ENCODE measurements at regions not wholly inside any gene's neighbourhood (a gene's known extent, or its start where the extent isn't known, plus 50 kb on each side); places are given as distances from the start of the nearest gene placed in this dataset.

DNA sequence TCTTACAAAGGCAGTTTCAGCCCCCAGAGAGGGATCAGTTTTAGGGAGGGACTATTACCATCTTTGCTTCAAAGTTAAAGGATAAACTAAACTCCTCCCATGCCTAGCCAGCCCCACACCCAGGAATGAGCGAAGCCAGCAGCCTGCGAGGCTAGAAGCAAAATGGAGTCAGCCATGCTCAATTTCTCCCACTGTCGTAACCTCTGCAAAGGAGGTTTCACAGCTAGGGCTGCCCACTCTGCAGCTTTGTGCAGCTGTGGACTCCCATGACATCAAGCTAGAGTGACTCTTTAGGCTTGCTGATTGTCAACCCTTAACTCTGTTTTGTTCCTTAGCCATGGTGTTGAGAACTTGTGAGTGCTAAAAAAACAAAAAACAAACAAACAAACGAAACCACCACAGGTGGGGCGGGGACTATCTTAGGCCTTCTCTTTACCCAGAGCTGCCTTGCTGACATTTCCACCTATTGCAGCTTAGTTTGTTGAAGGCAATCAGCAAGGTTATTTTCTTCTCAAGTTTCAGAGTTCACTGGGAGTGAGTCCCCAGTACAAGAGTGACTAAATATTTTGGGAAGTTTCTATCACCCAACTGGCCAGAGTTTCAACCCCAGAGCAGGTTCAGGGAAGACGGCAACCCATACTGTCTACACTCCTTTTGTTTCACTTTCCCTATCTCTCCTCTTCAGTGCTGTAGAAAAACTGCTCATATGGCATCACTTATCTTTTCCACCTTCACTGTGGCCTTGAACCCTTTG is 592.1 kb downstream of the XIRP2 start:
- H3K79me2 ChIP-seq (ENCODE audit: control insufficient read depth, insufficient read depth, low read length), result no peaks in the 10 kb centered on the region
- H3K9me3 ChIP-seq (ENCODE audit: control extremely low read depth in 1 of 3, control insufficient read depth in 2 of 3, insufficient read depth in 1 of 3, low read length in 2 of 3), result peaks cover 0 to 5% (median 0%) of the 10 kb centered on the region in 3 donors
- intact Hi-C loops (cut with micrococcal nuclease), result no loop called here
- no peak for TF ChIP-seq EZH2 (IDR thresholded peaks at IDR 0.05; ENCODE audit: borderline replicate concordance, insufficient read depth, low read depth, low read length, poor library complexity, severe bottlenecking)
- H2AFZ ChIP-seq (ENCODE audit: insufficient read depth, low read depth, low read length, poor library complexity, severe bottlenecking), result no peak overlapping the region
- WGBS (ENCODE audit: insufficient coverage), result 97% methylated on average over 4 of the region's 6 CpGs
- H3K27ac Mint-ChIP-seq, result no peak overlapping the region
- DNase-seq (no peak), ATAC-seq (ENCODE audit: low read depth) (no peak)
- no peak overlapping the region for H3K4me3 ChIP-seq (ENCODE audit: control extremely low read depth in 1 of 5, extremely low read depth in 1 of 5, insufficient read depth in 1 of 5, low read depth in 2 of 5, low read length in 4 of 5)
- POLR2A ChIA-PET, result no interaction called here
- no peaks in the 10 kb centered on the region for H3K27me3 ChIP-seq (replicated peaks in 1 of 4; ENCODE audit: control extremely low read depth in 1 of 4, control insufficient read depth in 3 of 4, insufficient read depth in 4 of 4, low read length in 3 of 4)
- H3K9ac ChIP-seq (ENCODE audit: low read length), result no peak overlapping the region
- no peaks in the 10 kb centered on the region for H3K4me1 Mint-ChIP-seq
- no peaks in the 10 kb centered on the region for H3K9me3 Mint-ChIP-seq (ENCODE audit: insufficient read depth)
- H3K4me2 ChIP-seq (replicated peaks; ENCODE audit: low read depth, low read length, poor library complexity, severe bottlenecking), result no peak overlapping the region
- CTCF ChIA-PET, result no interaction called here
- H4K20me1 ChIP-seq (ENCODE audit: control insufficient read depth, insufficient read depth, low read length, poor library complexity, severe bottlenecking), result no peaks in the 10 kb centered on the region
- no peak overlapping the region for H3K27ac ChIP-seq (ENCODE audit: low read length in 2 of 2)
- no peaks in the 10 kb centered on the region for H3K36me3 ChIP-seq (replicated peaks in 1 of 2; ENCODE audit: control extremely low read depth in 1 of 2, control insufficient read depth in 1 of 2, extremely low read depth in 1 of 2, insufficient read depth in 2 of 2, low read length in 1 of 2)
- no peaks in the 10 kb centered on the region for H3K4me1 ChIP-seq (ENCODE audit: control insufficient read depth in 2 of 2, insufficient read depth in 2 of 2, low read length in 2 of 2)
- no peak overlapping the region for H3K4me3 Mint-ChIP-seq
- H3K27me3 Mint-ChIP-seq, result no peaks in the 10 kb centered on the region

GRCh38 chr2:167478196-167478595 is 589.9 kb downstream of the XIRP2 start:
- Mint-ChIP-seq H3K4me3 (no peak overlapping the region), H3K9me3 (ENCODE audit: insufficient read depth) (no peaks in the 10 kb centered on the region), H3K27ac (no peak overlapping the region), H3K27me3 (no peaks in the 10 kb centered on the region), H3K4me1 (no peaks in the 10 kb centered on the region)
- no peak overlapping the region for H3K4me3 ChIP-seq (ENCODE audit: control extremely low read depth in 1 of 5, extremely low read depth in 1 of 5, insufficient read depth in 1 of 5, low read depth in 2 of 5, low read length in 4 of 5)
- H3K4me1 ChIP-seq (ENCODE audit: control insufficient read depth in 2 of 2, insufficient read depth in 2 of 2, low read length in 2 of 2), result no peaks in the 10 kb centered on the region
- H3K79me2 ChIP-seq (ENCODE audit: control insufficient read depth, insufficient read depth, low read length), result no peaks in the 10 kb centered on the region
- ChIA-PET CTCF (no interaction called here), POLR2A (no interaction called here)
- H4K20me1 ChIP-seq (ENCODE audit: control insufficient read depth, insufficient read depth, low read length, poor library complexity, severe bottlenecking), result no peaks in the 10 kb centered on the region
- no peak overlapping the region for H3K27ac ChIP-seq (ENCODE audit: low read length in 2 of 2)
- no peak overlapping the region for H2AFZ ChIP-seq (ENCODE audit: insufficient read depth, low read depth, low read length, poor library complexity, severe bottlenecking)
- no peak for TF ChIP-seq CTCF (IDR thresholded peaks at IDR 0.05)
- TF ChIP-seq EZH2 (IDR thresholded peaks at IDR 0.05; ENCODE audit: borderline replicate concordance, insufficient read depth, low read depth, low read length, poor library complexity, severe bottlenecking), result no peak
- ATAC-seq (ENCODE audit: low read depth) (no peak), DNase-seq (no peak)
- H3K36me3 ChIP-seq (replicated peaks in 1 of 2; ENCODE audit: control extremely low read depth in 1 of 2, control insufficient read depth in 1 of 2, extremely low read depth in 1 of 2, insufficient read depth in 2 of 2, low read length in 1 of 2), result no peaks in the 10 kb centered on the region
- H3K9ac ChIP-seq (ENCODE audit: low read length), result no peak overlapping the region
- no CpG with 5 or more reads among the region's 3 CpGs for WGBS (ENCODE audit: insufficient coverage)
- H3K9me3 ChIP-seq (ENCODE audit: control extremely low read depth in 1 of 3, control insufficient read depth in 2 of 3, insufficient read depth in 1 of 3, low read length in 2 of 3), result peaks cover 0 to 5% (median 0%) of the 10 kb centered on the region in 3 donors
- no peaks in the 10 kb centered on the region for H3K27me3 ChIP-seq (replicated peaks in 1 of 4; ENCODE audit: control extremely low read depth in 1 of 4, control insufficient read depth in 3 of 4, insufficient read depth in 4 of 4, low read length in 3 of 4)
- intact Hi-C loops (cut with micrococcal nuclease), result no loop called here
- no peak overlapping the region for H3K4me2 ChIP-seq (replicated peaks; ENCODE audit: low read depth, low read length, poor library complexity, severe bottlenecking)
